Colonic mucosa (tissue), 4 donors: ENCODE measurements at regions not wholly inside any gene's neighbourhood (a gene's known extent, or its start where the extent isn't known, plus 50 kb on each side); places are given as distances from the start of the nearest gene placed in this dataset.

Experiments
- DNase-seq: peaks from one replicate; pipeline ENCODE4 v3.0.0-alpha.2; 2020
- H3K27ac ChIP-seq: fragments of 200-600 bp; one replicate; pipeline ENCODE4 v1.8.0; 2021
- H3K27me3 ChIP-seq: fragments of 200-600 bp; one replicate; pipeline ENCODE4 v1.8.0; 2021
- H3K36me3 ChIP-seq: fragments of 200-600 bp; one replicate; pipeline ENCODE4 v1.8.0; 2021
- H3K4me1 ChIP-seq: fragments of 200-600 bp; one replicate; pipeline ENCODE4 v1.8.0; 2021; ENCODE audit warnings: mild to moderate bottlenecking
- H3K4me3 ChIP-seq: fragments of 200-600 bp; one replicate; pipeline ENCODE4 v1.8.0; 2021
- H3K9ac ChIP-seq, 2 donors: one replicate each; pipeline ENCODE4 v1.7.0; 2013; ENCODE audit warnings: control low read depth in 2 of 2, low read depth in 2 of 2, low read length in 2 of 2
- H3K9me3 ChIP-seq: fragments of 200-600 bp; one replicate; pipeline ENCODE4 v1.8.0; 2021
- CTCF ChIP-seq: fragments of 200-600 bp; IDR thresholded peaks from one replicate; pipeline ENCODE4 v1.8.0; 2022; ENCODE audit warnings: antibody characterized with exemption, mild to moderate bottlenecking
- intact Hi-C: fragments of 100-400 bp; cut with DNase I; formaldehyde crosslinking; loops from one replicate; pipeline ENCODE4 v1.14.1; 2022
- donor health status: healthy.
- donor health status: DM: no; HTN: no; CAD: no.
- donor health status: DM: no; HTN: no; CAD: no.

DNA sequence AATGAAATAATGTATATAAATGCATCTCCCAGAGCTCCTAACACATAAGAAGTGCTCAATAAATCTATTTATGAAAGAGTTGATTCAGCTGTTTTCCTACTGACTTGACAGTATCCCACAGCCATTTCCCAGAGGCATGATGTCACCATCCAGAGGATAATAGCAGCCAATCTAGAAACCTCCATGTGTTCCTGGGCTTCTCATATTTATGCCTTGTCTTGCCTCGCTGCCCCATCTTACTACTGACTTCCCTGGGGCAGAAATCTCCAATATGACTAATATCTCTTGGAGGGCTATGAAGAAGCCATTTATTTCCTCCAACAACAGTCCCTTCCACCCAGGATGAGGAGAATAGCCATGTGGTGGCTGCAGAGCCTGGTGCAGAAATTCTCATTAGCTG lies 115.4 kb upstream of the NAV2 start:
- no peak overlapping the region for H3K27ac ChIP-seq
- no peak overlapping the region for H3K9ac ChIP-seq
- no peaks in the 10 kb centered on the region for H3K4me1 ChIP-seq

GRCh38 chr11:19595840-19596751 lies 116.5 kb upstream of the NAV2 start:
- Histone ChIP-seq H3K9me3 (no peaks in the 10 kb centered on the region), H3K9ac (no peak overlapping the region), H3K36me3 (no peaks in the 10 kb centered on the region), H3K27me3 (no peaks in the 10 kb centered on the region), H3K4me1 (no peaks in the 10 kb centered on the region), H3K4me3 (no peak overlapping the region), H3K27ac (no peak overlapping the region)
- intact Hi-C loops = no loop called here
- DNase-seq = peak; percentile 25
- TF ChIP-seq CTCF = no peak

More for the DNA sequence above, 115.4 kb upstream of the NAV2 start:
- no peaks in the 10 kb centered on the region for H3K9me3 ChIP-seq
- no peaks in the 10 kb centered on the region for H3K36me3 ChIP-seq
- no peak for DNase-seq
- H3K27me3 ChIP-seq = no peaks in the 10 kb centered on the region
- intact Hi-C loops = no loop called here
- TF ChIP-seq CTCF = no peak
- H3K4me3 ChIP-seq = no peak overlapping the region

- DNase-seq = no peak
- H3K4me1 ChIP-seq = no peaks in the 10 kb centered on the region
- intact Hi-C loops = no loop called here
- H3K4me3 ChIP-seq = no peak overlapping the region
- H3K27ac ChIP-seq = no peak overlapping the region
- H3K9ac ChIP-seq = no peak overlapping the region
- H3K9me3 ChIP-seq = no peaks in the 10 kb centered on the region
- no peaks in the 10 kb centered on the region for H3K36me3 ChIP-seq
- TF ChIP-seq CTCF = no peak
- H3K27me3 ChIP-seq = no peaks in the 10 kb centered on the region
These were observed 117.2 kb upstream of the NAV2 start for GRCh38 chr11:19595499-19595839.

- intact Hi-C loops = no loop called here
- Histone ChIP-seq H3K27ac (no peak overlapping the region), H3K27me3 (no peaks in the 10 kb centered on the region), H3K4me3 (no peak overlapping the region), H3K36me3 (no peaks in the 10 kb centered on the region), H3K9ac (no peak overlapping the region), H3K4me1 (no peaks in the 10 kb centered on the region), H3K9me3 (no peaks in the 10 kb centered on the region)
- DNase-seq = no peak
- TF ChIP-seq CTCF = no peak
These were observed 118.3 kb upstream of the NAV2 start for GRCh38 chr11:19594326-19594725.

DNA sequence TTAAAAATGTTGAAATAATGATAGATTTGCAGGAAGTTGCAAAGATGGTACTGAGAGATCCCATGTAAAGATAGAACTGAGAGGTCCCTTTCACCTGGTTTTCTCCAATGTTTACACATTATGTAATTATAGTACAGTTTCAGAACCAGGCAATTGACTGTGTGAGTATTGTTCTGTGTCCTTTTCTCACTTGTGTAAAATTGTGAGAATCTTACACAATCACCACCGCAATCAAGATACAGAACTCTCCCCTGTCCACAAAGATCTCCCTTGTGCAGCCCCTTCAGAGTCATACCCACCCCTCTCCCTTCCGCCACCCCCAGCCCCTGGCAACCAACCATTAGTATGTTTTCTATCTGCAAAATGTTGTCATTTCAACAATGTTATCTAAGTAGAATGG lies 119.8 kb upstream of the NAV2 start:
- no peak for DNase-seq
- Histone ChIP-seq H3K27ac (no peak overlapping the region), H3K9ac (no peak overlapping the region), H3K36me3 (no peaks in the 10 kb centered on the region), H3K27me3 (no peaks in the 10 kb centered on the region), H3K4me1 (no peaks in the 10 kb centered on the region), H3K9me3 (no peaks in the 10 kb centered on the region), H3K4me3 (no peak overlapping the region)
- no peak for TF ChIP-seq CTCF
- intact Hi-C loops = no loop called here
